Esophagus squamous epithelium (tissue), 5 donors: ENCODE measurements at regions not wholly inside any gene's neighbourhood (a gene's known extent, or its start where the extent isn't known, plus 50 kb on each side); places are given as distances from the start of the nearest gene placed in this dataset.

Experiments used
- DNase-seq: peaks from one replicate; lab custom pipeline; 2025; lab: John Stamatoyannopoulos, UW
- H3K27ac ChIP-seq, 4 donors: fragments of 200-600 bp; sonication (generic); one replicate each; pipeline ENCODE4 v1.5.1; 2016 to 2019; ENCODE audit warnings: mild to moderate bottlenecking in 1 of 4
- H3K27me3 ChIP-seq, 4 donors: fragments of 200-600 bp; sonication (generic); 1 replicate in 3 of 4; 2 replicates in 1 of 4; pipeline versions ENCODE4 v1.5.1 to v1.6.0; 2017 to 2021; ENCODE audit warnings: antibody characterized with exemption in 1 of 4
- H3K36me3 ChIP-seq, 3 donors: fragments of 200-600 bp; sonication (generic); one replicate each; pipeline ENCODE4 v1.5.1; 2016 to 2019
- H3K4me1 ChIP-seq, 3 donors: fragments of 200-600 bp; sonication (generic); one replicate each; pipeline ENCODE4 v1.5.1; 2017 to 2019
- H3K4me3 ChIP-seq, 4 donors: fragments of 200-600 bp; sonication (generic); 1 replicate in 3 of 4; 2 replicates in 1 of 4; pipeline ENCODE4 v1.5.1; 2016 to 2019; ENCODE audit warnings: mild to moderate bottlenecking in 2 of 4, moderate library complexity in 1 of 4
- H3K9me3 ChIP-seq, 3 donors: fragments of 200-600 bp; sonication (generic); one replicate each; pipeline ENCODE4 v1.5.1; 2016 to 2019
- POLR2A ChIP-seq, 4 donors: fragments of 450-650 bp; IDR thresholded peaks; one replicate each; pipeline ENCODE4 v1.6.1; 2017; ENCODE audit warnings: antibody characterized with exemption in 4 of 4, mild to moderate bottlenecking in 4 of 4, moderate library complexity in 3 of 4
- WGBS, 2 donors: methylation state at CpG; one replicate each; pipeline ENCODE4 v1.1.5; 2018; 5-methylcytosine and 5-hydroxymethylcytosine counted together
- intact Hi-C: fragments of 100-400 bp; cut with DNase I; formaldehyde crosslinking; loops from one replicate; pipeline ENCODE4 v1.15.0; 2022
- TF ChIP-seq, protein P1 (sequence below), 6 experiments: fragments of 450-650 bp in 4 of 6; fragments of 200-600 bp in 2 of 6; sonication (generic) in 2 of 6; IDR thresholded peaks; one replicate each; pipeline ENCODE4 v1.5.1; 2016 to 2019; ENCODE audit warnings: antibody characterized with exemption in 6 of 6, mild to moderate bottlenecking in 4 of 6, moderate library complexity in 4 of 6
- donor health status: DM: yes; HTN: yes; CAD: no.

DNA sequence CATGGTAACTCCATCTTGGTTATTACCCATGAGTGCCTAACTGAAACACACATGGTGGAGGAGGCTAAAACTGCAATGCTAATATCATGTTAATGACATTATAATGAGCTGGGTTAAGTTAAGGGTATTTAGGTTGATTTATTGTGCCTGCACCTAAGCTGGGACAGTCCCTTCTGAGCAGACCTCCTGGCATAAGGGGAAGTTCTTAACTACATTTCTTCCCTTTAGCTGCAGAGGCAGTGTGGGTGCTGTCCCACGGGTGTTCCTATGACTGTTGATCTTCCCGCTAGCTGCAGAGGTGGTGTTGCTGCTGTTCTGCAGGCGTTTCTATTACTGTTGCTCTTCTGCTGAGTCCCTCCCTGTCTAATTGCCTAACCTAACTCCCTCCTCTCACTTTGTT, 183.9 kb downstream of the LURAP1L start:
- Histone ChIP-seq H3K27ac (no peak overlapping the region), H3K4me1 (no peaks in the 10 kb centered on the region), H3K4me3 (no peak overlapping the region), H3K36me3 (no peaks in the 10 kb centered on the region), H3K27me3 (no peaks in the 10 kb centered on the region), H3K9me3 (peaks cover 0 to 8% (median 0%) of the 10 kb centered on the region in 3 donors)
- WGBS, 2 donors = 56 to 63% methylated on average over 3 of the region's 3 CpGs
- TF ChIP-seq, protein P1, sequence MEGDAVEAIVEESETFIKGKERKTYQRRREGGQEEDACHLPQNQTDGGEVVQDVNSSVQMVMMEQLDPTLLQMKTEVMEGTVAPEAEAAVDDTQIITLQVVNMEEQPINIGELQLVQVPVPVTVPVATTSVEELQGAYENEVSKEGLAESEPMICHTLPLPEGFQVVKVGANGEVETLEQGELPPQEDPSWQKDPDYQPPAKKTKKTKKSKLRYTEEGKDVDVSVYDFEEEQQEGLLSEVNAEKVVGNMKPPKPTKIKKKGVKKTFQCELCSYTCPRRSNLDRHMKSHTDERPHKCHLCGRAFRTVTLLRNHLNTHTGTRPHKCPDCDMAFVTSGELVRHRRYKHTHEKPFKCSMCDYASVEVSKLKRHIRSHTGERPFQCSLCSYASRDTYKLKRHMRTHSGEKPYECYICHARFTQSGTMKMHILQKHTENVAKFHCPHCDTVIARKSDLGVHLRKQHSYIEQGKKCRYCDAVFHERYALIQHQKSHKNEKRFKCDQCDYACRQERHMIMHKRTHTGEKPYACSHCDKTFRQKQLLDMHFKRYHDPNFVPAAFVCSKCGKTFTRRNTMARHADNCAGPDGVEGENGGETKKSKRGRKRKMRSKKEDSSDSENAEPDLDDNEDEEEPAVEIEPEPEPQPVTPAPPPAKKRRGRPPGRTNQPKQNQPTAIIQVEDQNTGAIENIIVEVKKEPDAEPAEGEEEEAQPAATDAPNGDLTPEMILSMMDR (IDR thresholded peaks at IDR 0.05) = no peak
- TF ChIP-seq POLR2A (IDR thresholded peaks at IDR 0.05) = no peak
- intact Hi-C loops = no loop called here
- DNase-seq = no peak

DNA sequence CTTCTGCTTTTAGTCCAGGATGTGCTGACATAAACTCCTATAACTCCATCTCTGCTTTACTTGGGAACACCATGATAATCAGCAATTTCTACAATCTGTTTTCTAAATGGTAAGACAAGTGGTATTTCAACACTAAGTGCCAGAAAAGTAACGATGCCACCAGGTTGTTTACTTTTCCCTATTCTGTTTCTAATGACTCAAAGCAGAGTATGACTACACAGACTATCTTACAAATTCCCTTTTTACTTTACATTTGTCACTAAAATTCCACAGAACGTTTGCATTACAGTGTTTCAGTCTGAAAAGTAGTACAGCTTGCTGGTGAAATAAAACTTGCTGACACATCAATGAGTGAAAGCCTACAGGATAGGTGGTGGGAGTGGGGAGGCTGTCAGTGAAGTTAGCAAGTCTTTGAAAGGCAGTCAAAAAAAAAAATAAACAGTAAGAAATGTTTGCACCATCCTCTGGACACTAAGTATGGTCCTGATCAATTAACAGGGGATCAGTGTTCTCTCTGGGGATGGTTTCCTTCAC, 186.5 kb downstream of the LURAP1L start:
- intact Hi-C loops = no loop called here
- DNase-seq = no peak
- 23 to 48% methylated on average over 2 of the region's 2 CpGs for WGBS, 2 donors
- Histone ChIP-seq H3K27me3 (no peaks in the 10 kb centered on the region), H3K36me3 (no peaks in the 10 kb centered on the region), H3K9me3 (peaks cover 0 to 8% (median 0%) of the 10 kb centered on the region in 3 donors), H3K27ac (no peak overlapping the region), H3K4me3 (no peak overlapping the region), H3K4me1 (no peaks in the 10 kb centered on the region)
- TF ChIP-seq, protein P1 (IDR thresholded peaks at IDR 0.05) = no peak
- no peak for TF ChIP-seq POLR2A (IDR thresholded peaks at IDR 0.05)

DNA sequence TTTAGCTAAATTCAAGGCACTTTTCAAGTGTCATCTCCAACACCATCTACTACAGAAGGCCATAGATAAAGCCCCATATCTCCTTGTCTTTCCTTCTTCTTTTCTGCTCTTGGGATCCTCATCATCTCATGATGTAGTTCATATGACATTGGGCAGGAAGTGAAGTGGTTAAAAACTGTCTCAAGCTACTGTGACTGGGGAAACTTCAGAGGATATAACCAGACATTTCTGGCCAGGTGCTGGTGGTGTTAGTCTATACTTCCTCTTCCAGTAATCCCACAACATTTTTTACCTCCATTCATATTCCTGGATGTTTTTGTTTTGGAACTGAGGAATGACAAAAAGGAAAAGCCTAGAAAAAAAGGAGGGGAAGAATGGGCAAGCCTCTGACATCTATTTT, 188.7 kb downstream of the LURAP1L start:
- Histone ChIP-seq H3K27ac (no peak overlapping the region), H3K27me3 (no peaks in the 10 kb centered on the region), H3K9me3 (no peaks in the 10 kb centered on the region), H3K4me3 (no peak overlapping the region), H3K4me1 (no peaks in the 10 kb centered on the region), H3K36me3 (no peaks in the 10 kb centered on the region)
- intact Hi-C loops = no loop called here
- DNase-seq = no peak
- TF ChIP-seq, protein P1 (IDR thresholded peaks at IDR 0.05) = no peak
- TF ChIP-seq POLR2A (IDR thresholded peaks at IDR 0.05) = no peak

DNA sequence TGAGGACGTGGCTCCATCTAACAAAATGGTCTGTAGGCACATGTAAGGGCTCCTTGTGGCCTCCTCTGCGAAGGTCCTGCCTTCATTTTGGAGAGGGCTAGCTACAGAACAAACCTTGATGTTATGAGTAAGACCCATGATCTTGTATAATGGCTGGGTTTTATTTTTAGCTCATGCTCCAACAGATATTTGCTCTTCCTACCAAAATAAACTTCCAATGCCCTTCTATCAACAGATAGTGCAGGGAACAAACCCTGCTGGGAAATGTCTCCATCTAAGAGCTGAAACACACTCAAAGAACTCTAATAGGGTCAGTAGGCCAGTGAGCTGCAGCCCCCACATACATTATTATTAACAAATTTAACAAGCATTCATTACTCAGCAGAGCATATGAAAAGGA, 189.5 kb downstream of the LURAP1L start:
- intact Hi-C loops = no loop called here
- H3K27ac ChIP-seq = no peak overlapping the region
- no peak for TF ChIP-seq POLR2A (IDR thresholded peaks at IDR 0.05)
- TF ChIP-seq, protein P1 (IDR thresholded peaks at IDR 0.05) = no peak
- no peaks in the 10 kb centered on the region for H3K27me3 ChIP-seq
- no peak overlapping the region for H3K4me3 ChIP-seq
- no peak for DNase-seq
- H3K9me3 ChIP-seq = no peaks in the 10 kb centered on the region
- no peaks in the 10 kb centered on the region for H3K4me1 ChIP-seq
- no peaks in the 10 kb centered on the region for H3K36me3 ChIP-seq
- WGBS, 2 donors = 73 to 76% methylated on average over 2 of the region's 2 CpGs

DNA sequence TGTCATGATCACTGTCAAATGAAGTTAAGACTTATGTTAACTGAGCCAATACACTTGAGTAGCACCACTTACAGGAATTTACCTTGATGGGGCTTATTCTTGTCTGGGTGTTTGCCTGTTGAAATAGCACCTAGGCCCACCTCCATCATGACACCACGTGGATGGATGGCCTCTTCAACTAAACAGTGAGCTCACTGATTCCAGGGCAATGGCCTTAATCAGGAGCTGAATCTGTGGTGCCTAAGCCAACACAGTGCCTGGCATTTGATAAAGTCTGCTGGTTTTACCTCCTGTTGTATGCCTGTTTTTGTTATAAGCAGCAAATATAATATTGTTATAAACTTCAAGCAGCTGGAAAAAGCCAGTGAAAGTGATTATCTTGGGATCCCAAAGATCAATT, 190.5 kb downstream of the LURAP1L start:
- no peaks in the 10 kb centered on the region for H3K9me3 ChIP-seq
- intact Hi-C loops = no loop called here
- no peak for DNase-seq
- H3K27ac ChIP-seq = no peak overlapping the region
- no peak for TF ChIP-seq POLR2A (IDR thresholded peaks at IDR 0.05)
- TF ChIP-seq, protein P1 (IDR thresholded peaks at IDR 0.05) = no peak
- H3K4me1 ChIP-seq = no peaks in the 10 kb centered on the region
- H3K27me3 ChIP-seq = no peaks in the 10 kb centered on the region
- H3K36me3 ChIP-seq = no peaks in the 10 kb centered on the region
- 29% methylated on average over 1 of the region's 1 CpG; no CpG with 5 or more reads in 1 of the 2 donors for WGBS, 2 donors
- no peak overlapping the region for H3K4me3 ChIP-seq
